Adrenal gland (tissue), 9 donors: ENCODE measurements at regions not wholly inside any gene's neighbourhood (a gene's known extent, or its start where the extent isn't known, plus 50 kb on each side); places are given as distances from the start of the nearest gene placed in this dataset.

ENCODE experiments used
- DNase-seq, 7 donors: peaks; one replicate each; pipeline ENCODE4 v3.0.0-alpha.2; 2019 to 2020
- H3K27ac ChIP-seq, 5 donors: fragments of 200-600 bp; sonication (generic) in 4 of 5; 1 replicate in 3 of 5; 2 replicates in 2 of 5; pipeline versions ENCODE4 v1.5.1 to v1.8.0; 2016 to 2020; ENCODE audit warnings: mild to moderate bottlenecking in 1 of 5
- H3K27me3 ChIP-seq: fragments of 200-600 bp; 2 replicates; pipeline ENCODE4 v1.8.0; 2021
- H3K36me3 ChIP-seq, 2 donors: fragments of 200-600 bp; replicated peaks in 1 of 2; 1 replicate in 1 of 2; 2 replicates in 1 of 2; pipeline versions ENCODE4 v1.5.1 to v1.8.0; 2018 to 2022
- H3K4me1 ChIP-seq, 2 donors: fragments of 200-600 bp; replicated peaks in 1 of 2; 1 replicate in 1 of 2; 2 replicates in 1 of 2; pipeline versions ENCODE4 v1.5.1 to v1.8.0; 2018 to 2021
- H3K4me3 ChIP-seq, 4 donors: fragments of 200-600 bp; sonication (generic) in 3 of 4; one replicate each; pipeline ENCODE4 v1.5.1; 2016 to 2018
- H3K9me3 ChIP-seq, 3 donors: fragments of 200-600 bp; sonication (generic) in 1 of 3; replicated peaks in 1 of 3; 1 replicate in 2 of 3; 2 replicates in 1 of 3; pipeline versions ENCODE4 v1.5.1 to v1.8.0; 2016 to 2021
- CTCF ChIP-seq, 6 experiments: fragments of 450-650 bp in 4 of 6; fragments of 200-600 bp in 2 of 6; sonication (generic) in 1 of 6; IDR thresholded peaks; 1 replicate in 5 of 6; 2 replicates in 1 of 6; pipeline versions ENCODE4 v1.5.1 to v1.8.0; 2016 to 2021; ENCODE audit warnings: antibody characterized with exemption in 6 of 6, mild to moderate bottlenecking in 2 of 6, moderate library complexity in 1 of 6
- POLR2A ChIP-seq, 2 donors: fragments of 450-650 bp; IDR thresholded peaks; one replicate each; pipeline ENCODE4 v1.6.1; 2017; ENCODE audit warnings: antibody characterized with exemption in 2 of 2, mild to moderate bottlenecking in 2 of 2, moderate library complexity in 1 of 2
- WGBS, 4 donors: extraction: QIAGEN DNeasy Blood & Tissue Kit in 2 of 4; methylation state at CpG; one replicate each; pipeline versions ENCODE4 v1.1.5 to v1.1.7; 2013 to 2017; 5-methylcytosine and 5-hydroxymethylcytosine counted together
- intact Hi-C, 2 donors: fragments of 100-400 bp; cut with DNase I; formaldehyde crosslinking; loops; one replicate each; pipeline versions ENCODE4 v1.14.1 to v1.15.0; 2022 to 2023
- donor health status: healthy with polysubstance abuse.
- donor health status: Bipolar disorder and iron deficiency.
- donor health status: DM: yes; HTN: yes; CAD: no.
- donor health status: DM: no; HTN: no; CAD: no.
- donor health status: DM: no; HTN: no; CAD: no.

- DNase-seq = no peak
- Histone ChIP-seq H3K36me3 (no peaks in the 10 kb centered on the region), H3K27ac (no peak overlapping the region), H3K4me1 (no peaks in the 10 kb centered on the region), H3K4me3 (no peak overlapping the region), H3K9me3 (no peaks in the 10 kb centered on the region), H3K27me3 (no peaks in the 10 kb centered on the region)
- intact Hi-C loops = no loop called here
- 73 to 84% (median 74%) methylated on average over 4 of the region's 4 CpGs for WGBS, 4 donors
- TF ChIP-seq POLR2A (IDR thresholded peaks at IDR 0.05) (no peak), CTCF (IDR thresholded peaks at IDR 0.05) (no peak)
These were observed 104.2 kb upstream of the LGR5 start for GRCh38 chr12:71335151-71335962.

- H3K4me3 ChIP-seq = no peak overlapping the region
- no peaks in the 10 kb centered on the region for H3K36me3 ChIP-seq
- intact Hi-C loops = no loop called here
- WGBS, 4 donors = 76 to 90% (median 82%) methylated on average over 1 of the region's 1 CpG
- H3K9me3 ChIP-seq = no peaks in the 10 kb centered on the region
- H3K27me3 ChIP-seq = no peaks in the 10 kb centered on the region
- DNase-seq = no peak
- no peaks in the 10 kb centered on the region for H3K4me1 ChIP-seq
- TF ChIP-seq POLR2A (IDR thresholded peaks at IDR 0.05) (no peak), CTCF (IDR thresholded peaks at IDR 0.05) (no peak)
- no peak overlapping the region for H3K27ac ChIP-seq
These were observed 106.2 kb upstream of the LGR5 start for GRCh38 chr12:71333418-71333817.

GRCh38 chr12:71329956-71330355 is 109.6 kb upstream of the LGR5 start:
- TF ChIP-seq POLR2A (IDR thresholded peaks at IDR 0.05) = no peak
- TF ChIP-seq CTCF (IDR thresholded peaks at IDR 0.05) = no peak
- Histone ChIP-seq H3K9me3 (no peaks in the 10 kb centered on the region), H3K4me1 (no peaks in the 10 kb centered on the region), H3K27ac (no peak overlapping the region), H3K36me3 (no peaks in the 10 kb centered on the region), H3K4me3 (no peak overlapping the region), H3K27me3 (no peaks in the 10 kb centered on the region)
- no peak for DNase-seq
- intact Hi-C loops = no loop called here
- WGBS, 4 donors = 74 to 81% (median 78%) methylated on average over 2 of the region's 2 CpGs

GRCh38 chr12:71321531-71321930 is 118.1 kb upstream of the LGR5 start:
- Histone ChIP-seq H3K4me1 (no peaks in the 10 kb centered on the region), H3K36me3 (no peaks in the 10 kb centered on the region), H3K4me3 (no peak overlapping the region), H3K9me3 (peaks cover 0 to 12% (median 9%) of the 10 kb centered on the region in 3 donors), H3K27ac (no peak overlapping the region), H3K27me3 (no peaks in the 10 kb centered on the region)
- TF ChIP-seq CTCF (IDR thresholded peaks at IDR 0.05) (no peak), POLR2A (IDR thresholded peaks at IDR 0.05) (no peak)
- no peak for DNase-seq
- intact Hi-C loops = no loop called here
